Liver (tissue), 8 donors: ENCODE measurements at regions not wholly inside any gene's neighbourhood (a gene's known extent, or its start where the extent isn't known, plus 50 kb on each side); places are given as distances from the start of the nearest gene placed in this dataset.

ENCODE experiments used
- DNase-seq: peaks from one replicate; pipeline ENCODE4 v3.0.0-alpha.2; 2017; ENCODE audit warnings: low spot score
- H3K27ac ChIP-seq, 2 donors: one replicate each; pipeline ENCODE4 v1.7.0; 2013; ENCODE audit warnings: inconsistent platforms in 2 of 2, low read length in 2 of 2, control low read depth in 1 of 2, low read depth in 1 of 2, mild to moderate bottlenecking in 1 of 2
- H3K27me3 ChIP-seq, 4 donors: one replicate each; pipeline versions ENCODE4 v1.6.1 to v1.7.0; 2013; ENCODE audit warnings: low read length in 3 of 4, inconsistent platforms in 1 of 4, mild to moderate bottlenecking in 1 of 4, moderate library complexity in 1 of 4; ENCODE audit not compliant: control insufficient read depth in 4 of 4, insufficient read depth in 4 of 4
- H3K36me3 ChIP-seq, 4 donors: one replicate each; pipeline versions ENCODE4 v1.6.1 to v1.7.0; 2013; ENCODE audit warnings: low read length in 3 of 4, mild to moderate bottlenecking in 3 of 4, low read depth in 1 of 4, moderate library complexity in 1 of 4; ENCODE audit not compliant: control insufficient read depth in 4 of 4, insufficient read depth in 3 of 4
- H3K4me1 ChIP-seq, 4 donors: one replicate each; pipeline versions ENCODE4 v1.6.1 to v1.7.0; 2013; ENCODE audit warnings: low read length in 3 of 4, mild to moderate bottlenecking in 3 of 4, moderate library complexity in 1 of 4; ENCODE audit not compliant: control insufficient read depth in 4 of 4, insufficient read depth in 4 of 4
- H3K4me3 ChIP-seq, 3 donors: one replicate each; pipeline versions ENCODE4 v1.6.1 to v1.7.0; 2013; ENCODE audit warnings: low read length in 3 of 3, control low read depth in 1 of 3, low read depth in 1 of 3, mild to moderate bottlenecking in 1 of 3
- H3K9ac ChIP-seq, 2 donors: one replicate each; pipeline ENCODE4 v1.7.0; 2013; ENCODE audit warnings: low read length in 2 of 2, mild to moderate bottlenecking in 2 of 2, moderate library complexity in 2 of 2, control low read depth in 1 of 2, low read depth in 1 of 2
- H3K9me3 ChIP-seq, 4 donors: one replicate each; pipeline versions ENCODE4 v1.6.1 to v1.7.0; 2013; ENCODE audit warnings: low read length in 3 of 4; ENCODE audit not compliant: control insufficient read depth in 4 of 4
- EGR1 ChIP-seq, 2 donors: IDR thresholded peaks; 2 replicates each; pipeline ENCODE4 v1.6.1; 2016 to 2018; ENCODE audit warnings: antibody characterized with exemption in 2 of 2, low read depth in 2 of 2
- FOXA1 ChIP-seq: IDR thresholded peaks from 2 replicates; pipeline ENCODE4 v1.6.1; 2016; ENCODE audit warnings: antibody characterized with exemption
- FOXA2 ChIP-seq: IDR thresholded peaks from 2 replicates; pipeline ENCODE4 v1.6.1; 2016; ENCODE audit warnings: antibody characterized with exemption
- GABPA ChIP-seq, 2 donors: IDR thresholded peaks in 1 of 2; conservative IDR thresholded peaks in 1 of 2; 2 replicates each; pipeline ENCODE4 v1.6.1; 2016; ENCODE audit warnings: antibody characterized with exemption in 2 of 2, mild to moderate bottlenecking in 1 of 2, moderate library complexity in 1 of 2
- HNF4A ChIP-seq, 2 donors: conservative IDR thresholded peaks; 2 replicates each; pipeline ENCODE4 v1.6.1; 2016; ENCODE audit warnings: antibody characterized with exemption in 2 of 2, mild to moderate bottlenecking in 2 of 2
- HNF4G ChIP-seq: IDR thresholded peaks from 2 replicates; pipeline ENCODE4 v1.6.1; 2016; ENCODE audit warnings: antibody characterized with exemption
- JUND ChIP-seq, 2 donors: IDR thresholded peaks; 2 replicates each; pipeline ENCODE4 v1.6.1; 2016; ENCODE audit warnings: antibody characterized with exemption in 2 of 2
- NR2F2 ChIP-seq: IDR thresholded peaks from 2 replicates; pipeline ENCODE4 v1.6.1; 2016; ENCODE audit warnings: antibody characterized with exemption
- RAD21 ChIP-seq, 2 donors: IDR thresholded peaks; 2 replicates each; pipeline ENCODE4 v1.6.1; 2016; ENCODE audit warnings: antibody characterized with exemption in 2 of 2, mild to moderate bottlenecking in 2 of 2
- RXRA ChIP-seq, 2 donors: IDR thresholded peaks; 2 replicates each; pipeline ENCODE4 v1.6.1; 2017 to 2018; ENCODE audit warnings: antibody characterized with exemption in 2 of 2, mild to moderate bottlenecking in 1 of 2
- SP1 ChIP-seq: IDR thresholded peaks from 2 replicates; pipeline ENCODE4 v1.6.1; 2018; ENCODE audit warnings: antibody characterized with exemption, mild to moderate bottlenecking
- TAF1 ChIP-seq: conservative IDR thresholded peaks from 2 replicates; pipeline ENCODE4 v1.6.1; 2016; ENCODE audit warnings: antibody characterized with exemption, mild to moderate bottlenecking
- WGBS: extraction: QIAGEN DNeasy Blood & Tissue Kit; methylation state at CpG from one replicate; pipeline ENCODE4 v1.1.7; 2013; 5-methylcytosine and 5-hydroxymethylcytosine counted together
- TF ChIP-seq, protein P1 (sequence below): IDR thresholded peaks from 2 replicates; pipeline ENCODE4 v1.6.1; 2016; ENCODE audit warnings: antibody characterized with exemption
- TF ChIP-seq, protein P2 (sequence below): IDR thresholded peaks from 2 replicates; pipeline ENCODE4 v1.6.1; 2016; ENCODE audit warnings: antibody characterized with exemption
- TF ChIP-seq, protein P3 (sequence below): IDR thresholded peaks from 2 replicates; pipeline ENCODE4 v1.6.1; 2016; ENCODE audit warnings: antibody characterized with exemption
- TF ChIP-seq, protein P4 (sequence below): fragments of 150-350 bp; IDR thresholded peaks from 2 replicates; pipeline ENCODE4 v1.5.1; 2017; ENCODE audit warnings: improper control_type of control experiment, low read depth, low read length; ENCODE audit not compliant: missing input control
- TF ChIP-seq, protein P5 (sequence below): IDR thresholded peaks from 2 replicates; pipeline ENCODE4 v1.6.1; 2016; ENCODE audit warnings: antibody characterized with exemption, mild to moderate bottlenecking
- donor health status: healthy.
- donor health status: healthy.
- donor health status: healthy.
- donor health status: healthy.
- donor health status: healthy.

DNA sequence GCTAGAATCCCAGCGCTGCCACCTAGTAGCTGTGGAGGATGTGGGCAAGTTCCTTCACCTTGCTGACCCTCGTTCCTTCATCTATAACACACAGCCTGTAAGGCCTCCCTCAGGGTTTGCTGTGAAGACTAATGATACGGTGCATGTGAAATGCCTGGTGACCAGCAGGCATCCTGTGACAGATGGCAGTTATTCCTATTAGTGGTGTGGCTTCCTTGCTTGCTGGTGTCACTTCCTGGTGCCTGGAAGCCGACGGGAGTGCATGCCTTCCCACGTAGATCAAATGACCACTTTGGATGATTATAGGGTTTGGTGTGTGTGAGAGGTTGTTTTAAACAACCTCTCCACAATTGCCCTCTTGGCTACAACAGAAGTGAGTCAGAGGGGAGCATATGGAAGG lies 894.9 kb downstream of the VRK1 start:
- WGBS = 64% methylated on average over 6 of the region's 6 CpGs
- Histone ChIP-seq H3K9me3 (peaks cover 0 to 1% (median 0%) of the 10 kb centered on the region in 4 donors), H3K27me3 (no peaks in the 10 kb centered on the region), H3K36me3 (no peaks in the 10 kb centered on the region), H3K27ac (no peak overlapping the region), H3K4me1 (no peaks in the 10 kb centered on the region), H3K4me3 (no peak overlapping the region), H3K9ac (no peak overlapping the region)
- TF ChIP-seq RAD21 (IDR thresholded peaks at IDR 0.05) = no peak
- no peak for TF ChIP-seq TAF1
- TF ChIP-seq FOXA1 = no peak
- TF ChIP-seq RXRA (IDR thresholded peaks at IDR 0.05) = no peak
- TF ChIP-seq EGR1 (IDR thresholded peaks at IDR 0.05; ENCODE audit: low read depth in 2 of 2) = no peak
- DNase-seq = no peak

DNA sequence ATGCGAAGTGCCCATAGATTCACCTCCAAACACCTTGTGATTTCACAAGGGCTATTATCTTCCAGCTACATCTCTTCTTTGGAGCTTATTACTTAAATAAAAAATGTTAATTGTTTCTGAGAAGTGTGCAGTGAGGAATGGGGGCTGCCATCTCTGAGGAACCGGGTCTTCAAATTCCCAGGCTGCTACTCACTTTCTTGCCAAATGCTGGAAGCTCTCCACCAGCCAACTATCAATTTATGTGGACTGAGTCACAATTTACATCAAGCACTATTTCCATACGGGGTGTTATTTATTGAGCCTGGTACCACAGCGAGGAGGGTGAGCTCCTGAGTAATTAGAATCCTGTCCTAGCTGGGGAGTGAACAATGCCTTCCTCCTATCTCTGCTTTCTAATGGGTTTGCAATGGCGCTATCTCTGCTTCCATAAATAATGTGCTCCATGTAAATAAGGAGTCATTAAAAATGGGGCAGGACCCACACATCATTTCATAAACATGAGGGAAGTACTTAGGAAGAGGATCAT lies 898.3 kb downstream of the VRK1 start:
- H3K36me3 ChIP-seq = no peaks in the 10 kb centered on the region
- peaks cover 0 to 6% (median 2%) of the 10 kb centered on the region in 4 donors for H3K9me3 ChIP-seq
- H3K4me3 ChIP-seq = no peak overlapping the region
- H3K27ac ChIP-seq = no peak overlapping the region
- no peak for DNase-seq
- 69% methylated on average over 5 of the region's 5 CpGs for WGBS
- no peaks in the 10 kb centered on the region for H3K27me3 ChIP-seq
- TF ChIP-seq, protein P1, sequence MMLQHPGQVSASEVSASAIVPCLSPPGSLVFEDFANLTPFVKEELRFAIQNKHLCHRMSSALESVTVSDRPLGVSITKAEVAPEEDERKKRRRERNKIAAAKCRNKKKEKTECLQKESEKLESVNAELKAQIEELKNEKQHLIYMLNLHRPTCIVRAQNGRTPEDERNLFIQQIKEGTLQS = no peak
- TF ChIP-seq FOXA1 = no peak
- TF ChIP-seq, protein P2, sequence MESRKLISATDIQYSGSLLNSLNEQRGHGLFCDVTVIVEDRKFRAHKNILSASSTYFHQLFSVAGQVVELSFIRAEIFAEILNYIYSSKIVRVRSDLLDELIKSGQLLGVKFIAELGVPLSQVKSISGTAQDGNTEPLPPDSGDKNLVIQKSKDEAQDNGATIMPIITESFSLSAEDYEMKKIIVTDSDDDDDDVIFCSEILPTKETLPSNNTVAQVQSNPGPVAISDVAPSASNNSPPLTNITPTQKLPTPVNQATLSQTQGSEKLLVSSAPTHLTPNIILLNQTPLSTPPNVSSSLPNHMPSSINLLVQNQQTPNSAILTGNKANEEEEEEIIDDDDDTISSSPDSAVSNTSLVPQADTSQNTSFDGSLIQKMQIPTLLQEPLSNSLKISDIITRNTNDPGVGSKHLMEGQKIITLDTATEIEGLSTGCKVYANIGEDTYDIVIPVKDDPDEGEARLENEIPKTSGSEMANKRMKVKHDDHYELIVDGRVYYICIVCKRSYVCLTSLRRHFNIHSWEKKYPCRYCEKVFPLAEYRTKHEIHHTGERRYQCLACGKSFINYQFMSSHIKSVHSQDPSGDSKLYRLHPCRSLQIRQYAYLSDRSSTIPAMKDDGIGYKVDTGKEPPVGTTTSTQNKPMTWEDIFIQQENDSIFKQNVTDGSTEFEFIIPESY = no peak
- no peak for TF ChIP-seq HNF4A (conservative IDR thresholded peaks at IDR 0.05)
- TF ChIP-seq, protein P3, sequence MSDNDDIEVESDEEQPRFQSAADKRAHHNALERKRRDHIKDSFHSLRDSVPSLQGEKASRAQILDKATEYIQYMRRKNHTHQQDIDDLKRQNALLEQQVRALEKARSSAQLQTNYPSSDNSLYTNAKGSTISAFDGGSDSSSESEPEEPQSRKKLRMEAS = no peak
- TF ChIP-seq, protein P4, sequence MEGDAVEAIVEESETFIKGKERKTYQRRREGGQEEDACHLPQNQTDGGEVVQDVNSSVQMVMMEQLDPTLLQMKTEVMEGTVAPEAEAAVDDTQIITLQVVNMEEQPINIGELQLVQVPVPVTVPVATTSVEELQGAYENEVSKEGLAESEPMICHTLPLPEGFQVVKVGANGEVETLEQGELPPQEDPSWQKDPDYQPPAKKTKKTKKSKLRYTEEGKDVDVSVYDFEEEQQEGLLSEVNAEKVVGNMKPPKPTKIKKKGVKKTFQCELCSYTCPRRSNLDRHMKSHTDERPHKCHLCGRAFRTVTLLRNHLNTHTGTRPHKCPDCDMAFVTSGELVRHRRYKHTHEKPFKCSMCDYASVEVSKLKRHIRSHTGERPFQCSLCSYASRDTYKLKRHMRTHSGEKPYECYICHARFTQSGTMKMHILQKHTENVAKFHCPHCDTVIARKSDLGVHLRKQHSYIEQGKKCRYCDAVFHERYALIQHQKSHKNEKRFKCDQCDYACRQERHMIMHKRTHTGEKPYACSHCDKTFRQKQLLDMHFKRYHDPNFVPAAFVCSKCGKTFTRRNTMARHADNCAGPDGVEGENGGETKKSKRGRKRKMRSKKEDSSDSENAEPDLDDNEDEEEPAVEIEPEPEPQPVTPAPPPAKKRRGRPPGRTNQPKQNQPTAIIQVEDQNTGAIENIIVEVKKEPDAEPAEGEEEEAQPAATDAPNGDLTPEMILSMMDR = no peak
- H3K4me1 ChIP-seq = no peaks in the 10 kb centered on the region
- no peak overlapping the region for H3K9ac ChIP-seq

DNA sequence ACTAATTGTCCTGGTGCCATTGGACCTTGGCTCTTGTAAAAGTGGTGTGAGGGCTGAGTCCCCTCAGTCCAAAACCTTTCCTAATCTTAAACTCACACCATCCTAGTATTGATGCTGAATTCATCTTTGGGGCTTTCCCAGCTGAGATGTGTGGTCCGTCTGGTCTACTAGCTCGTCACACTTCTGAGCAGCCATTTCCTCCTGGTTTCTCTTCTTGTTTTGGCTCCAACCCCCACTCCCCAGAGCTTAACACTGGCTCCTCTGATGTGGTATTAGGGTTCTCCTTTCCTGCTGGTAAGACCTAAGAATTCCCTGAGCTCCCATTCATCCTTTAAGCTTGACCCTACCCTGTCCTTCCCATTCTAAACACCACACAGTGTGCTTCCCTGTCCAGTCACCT lies 900.6 kb downstream of the VRK1 start:
- Histone ChIP-seq H3K4me3 (no peak overlapping the region), H3K9ac (no peak overlapping the region), H3K27ac (no peak overlapping the region), H3K9me3 (peaks cover 0 to 6% (median 2%) of the 10 kb centered on the region in 4 donors), H3K4me1 (no peaks in the 10 kb centered on the region), H3K27me3 (peaks cover 0 to 5% (median 0%) of the 10 kb centered on the region in 4 donors), H3K36me3 (no peaks in the 10 kb centered on the region)
- no peak for TF ChIP-seq SP1
- no peak for TF ChIP-seq NR2F2
- TF ChIP-seq FOXA2 = no peak
- TF ChIP-seq EGR1 (IDR thresholded peaks at IDR 0.05; ENCODE audit: low read depth in 2 of 2) = no peak
- no peak for TF ChIP-seq GABPA (IDR thresholded peaks at IDR 0.05 in 1 of 2, conservative IDR thresholded peaks at IDR 0.05 in 1 of 2)
- no peak for TF ChIP-seq HNF4G
- no peak for TF ChIP-seq HNF4A (conservative IDR thresholded peaks at IDR 0.05)
- TF ChIP-seq JUND (IDR thresholded peaks at IDR 0.05) = no peak
- no peak for TF ChIP-seq RAD21 (IDR thresholded peaks at IDR 0.05)
- TF ChIP-seq, protein P3 = no peak
- no peak for TF ChIP-seq RXRA (IDR thresholded peaks at IDR 0.05)
- TF ChIP-seq, protein P5, sequence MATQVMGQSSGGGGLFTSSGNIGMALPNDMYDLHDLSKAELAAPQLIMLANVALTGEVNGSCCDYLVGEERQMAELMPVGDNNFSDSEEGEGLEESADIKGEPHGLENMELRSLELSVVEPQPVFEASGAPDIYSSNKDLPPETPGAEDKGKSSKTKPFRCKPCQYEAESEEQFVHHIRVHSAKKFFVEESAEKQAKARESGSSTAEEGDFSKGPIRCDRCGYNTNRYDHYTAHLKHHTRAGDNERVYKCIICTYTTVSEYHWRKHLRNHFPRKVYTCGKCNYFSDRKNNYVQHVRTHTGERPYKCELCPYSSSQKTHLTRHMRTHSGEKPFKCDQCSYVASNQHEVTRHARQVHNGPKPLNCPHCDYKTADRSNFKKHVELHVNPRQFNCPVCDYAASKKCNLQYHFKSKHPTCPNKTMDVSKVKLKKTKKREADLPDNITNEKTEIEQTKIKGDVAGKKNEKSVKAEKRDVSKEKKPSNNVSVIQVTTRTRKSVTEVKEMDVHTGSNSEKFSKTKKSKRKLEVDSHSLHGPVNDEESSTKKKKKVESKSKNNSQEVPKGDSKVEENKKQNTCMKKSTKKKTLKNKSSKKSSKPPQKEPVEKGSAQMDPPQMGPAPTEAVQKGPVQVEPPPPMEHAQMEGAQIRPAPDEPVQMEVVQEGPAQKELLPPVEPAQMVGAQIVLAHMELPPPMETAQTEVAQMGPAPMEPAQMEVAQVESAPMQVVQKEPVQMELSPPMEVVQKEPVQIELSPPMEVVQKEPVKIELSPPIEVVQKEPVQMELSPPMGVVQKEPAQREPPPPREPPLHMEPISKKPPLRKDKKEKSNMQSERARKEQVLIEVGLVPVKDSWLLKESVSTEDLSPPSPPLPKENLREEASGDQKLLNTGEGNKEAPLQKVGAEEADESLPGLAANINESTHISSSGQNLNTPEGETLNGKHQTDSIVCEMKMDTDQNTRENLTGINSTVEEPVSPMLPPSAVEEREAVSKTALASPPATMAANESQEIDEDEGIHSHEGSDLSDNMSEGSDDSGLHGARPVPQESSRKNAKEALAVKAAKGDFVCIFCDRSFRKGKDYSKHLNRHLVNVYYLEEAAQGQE = no peak
- 49% methylated on average over 2 of the region's 2 CpGs for WGBS
- DNase-seq = no peak
